Dermis blood vessel endothelial cell (primary cell): ENCODE measurements at regions not wholly inside any gene's neighbourhood (a gene's known extent, or its start where the extent isn't known, plus 50 kb on each side); places are given as distances from the start of the nearest gene placed in this dataset.

ENCODE experiments used
- DNase-seq: peaks from one replicate; pipeline ENCODE4 v3.0.0; 2010

GRCh38 chr16:73396556-73396955 is 348.6 kb upstream of the ZFHX3 start:
- no peak for DNase-seq

- DNase-seq: no peak
Measured at GRCh38 chr16:73390936-73391335, 343.0 kb upstream of the ZFHX3 start.

- no peak for DNase-seq
Measured at GRCh38 chr16:73390491-73390890, 342.6 kb upstream of the ZFHX3 start.

GRCh38 chr16:73389085-73389484 is 341.2 kb upstream of the ZFHX3 start:
- no peak for DNase-seq

- no peak for DNase-seq
Measured at GRCh38 chr16:73387979-73388378, 340.1 kb upstream of the ZFHX3 start.

- no peak for DNase-seq
Measured at GRCh38 chr16:73385696-73386095, 337.8 kb upstream of the ZFHX3 start.

- no peak for DNase-seq
Measured at GRCh38 chr16:73384506-73385089, 336.7 kb upstream of the ZFHX3 start.

GRCh38 chr16:73383988-73384365 is 336.0 kb upstream of the ZFHX3 start:
- DNase-seq: no peak

GRCh38 chr16:73383195-73383987 is 335.5 kb upstream of the ZFHX3 start:
- no peak for DNase-seq

GRCh38 chr16:73378471-73378870 is 330.5 kb upstream of the ZFHX3 start:
- no peak for DNase-seq

- DNase-seq: no peak
Measured at GRCh38 chr16:73371584-73372319, 323.8 kb upstream of the ZFHX3 start.

- DNase-seq: no peak
Measured at GRCh38 chr16:73369851-73370250, 321.9 kb upstream of the ZFHX3 start.

GRCh38 chr16:73368715-73369114 is 320.8 kb upstream of the ZFHX3 start:
- no peak for DNase-seq

GRCh38 chr16:73365016-73365551 is 317.2 kb upstream of the ZFHX3 start:
- DNase-seq: no peak

- no peak for DNase-seq
Measured at GRCh38 chr16:73364413-73364812, 316.5 kb upstream of the ZFHX3 start.

- DNase-seq: no peak
Measured at GRCh38 chr16:73361061-73361460, 313.1 kb upstream of the ZFHX3 start.

GRCh38 chr16:73356401-73357079 is 308.6 kb upstream of the ZFHX3 start:
- no peak for DNase-seq

- no peak for DNase-seq
Measured at GRCh38 chr16:73355981-73356380, 308.1 kb upstream of the ZFHX3 start.

- DNase-seq: no peak
Measured at GRCh38 chr16:73354434-73354833, 306.5 kb upstream of the ZFHX3 start.

GRCh38 chr16:73350707-73351452 is 303.0 kb upstream of the ZFHX3 start:
- DNase-seq: no peak

GRCh38 chr16:73347500-73348375 is 299.8 kb upstream of the ZFHX3 start:
- DNase-seq: no peak
